HG03442 (cell line): ENCODE measurements at regions not wholly inside any gene's neighbourhood (a gene's known extent, or its start where the extent isn't known, plus 50 kb on each side); places are given as distances from the start of the nearest gene placed in this dataset.

Source experiments
- ATAC-seq: cut with Tn5 transposase; IDR thresholded peaks from one replicate; pipeline ENCODE4 v1.9.1; 2021; ENCODE audit warnings: mild to moderate bottlenecking, moderate library complexity; ENCODE audit not compliant: unreplicated experiment

DNA sequence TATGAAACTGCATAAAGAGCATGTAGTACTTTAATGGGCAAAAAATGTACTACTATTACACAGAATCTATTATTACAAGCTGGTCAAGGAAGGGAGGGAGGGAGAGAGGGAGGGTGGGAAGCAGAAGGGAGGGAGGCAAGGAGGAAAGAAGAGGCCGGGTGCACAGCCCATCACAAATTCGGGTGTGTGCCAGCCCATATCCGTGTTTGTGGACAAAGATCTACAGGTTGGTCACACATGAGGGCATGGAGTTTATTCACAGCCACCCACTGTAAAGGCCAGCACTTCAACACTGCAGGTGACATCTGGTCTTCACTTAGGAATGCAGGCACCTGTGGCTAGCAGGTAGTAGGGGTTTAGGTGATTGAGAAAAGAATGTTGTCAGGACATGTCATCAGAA is 352.5 kb upstream of the NBEA start:
- ATAC-seq = no peak

DNA sequence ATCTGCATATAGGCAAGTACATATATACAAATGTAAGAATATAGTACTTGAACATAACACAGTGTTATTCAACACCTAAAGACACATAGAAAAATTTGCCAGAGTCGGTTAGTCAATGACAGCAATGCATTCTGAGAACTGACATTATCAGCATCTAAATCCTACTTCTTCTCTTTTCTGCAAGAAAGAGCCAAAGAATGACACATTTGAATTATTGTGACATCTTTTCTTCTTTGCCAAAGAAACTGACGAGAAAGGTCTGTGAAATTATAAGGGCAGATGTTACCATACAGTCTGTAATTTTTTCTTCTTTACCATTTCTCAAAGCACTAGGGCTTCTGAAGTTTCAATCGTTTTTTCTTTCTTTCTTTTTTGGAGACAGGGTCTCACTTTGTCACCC is 350.9 kb upstream of the NBEA start:
- no peak for ATAC-seq

DNA sequence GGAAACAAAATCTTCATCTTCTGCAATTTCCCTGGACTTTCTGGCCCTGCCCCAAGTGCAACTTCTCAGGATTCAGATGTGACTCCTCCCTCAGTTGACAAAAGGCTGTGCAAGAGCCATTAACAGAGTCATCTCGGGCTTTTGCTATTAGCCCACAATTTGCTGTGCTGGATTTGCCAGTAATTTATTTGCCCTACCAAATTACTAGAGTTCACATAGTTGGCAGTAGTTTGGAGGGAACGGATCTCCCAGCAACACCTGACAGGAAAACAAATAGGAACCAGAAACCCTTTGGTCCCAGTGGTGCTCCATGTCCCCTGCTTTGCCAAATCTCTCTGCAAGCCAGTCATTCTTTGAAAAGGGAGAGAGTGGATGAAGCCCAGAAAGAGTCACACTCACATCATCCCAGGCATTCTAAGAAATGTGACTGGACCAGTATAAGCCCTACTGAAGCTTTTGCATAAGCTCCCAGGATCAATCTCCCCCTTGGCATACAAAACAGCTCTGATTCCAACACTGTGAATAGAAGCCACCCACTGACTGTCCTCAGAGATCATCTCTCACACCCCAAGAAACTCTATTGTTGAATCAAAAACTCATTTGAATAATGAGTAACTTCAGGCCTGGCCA is 350.1 kb upstream of the NBEA start:
- ATAC-seq = no peak

DNA sequence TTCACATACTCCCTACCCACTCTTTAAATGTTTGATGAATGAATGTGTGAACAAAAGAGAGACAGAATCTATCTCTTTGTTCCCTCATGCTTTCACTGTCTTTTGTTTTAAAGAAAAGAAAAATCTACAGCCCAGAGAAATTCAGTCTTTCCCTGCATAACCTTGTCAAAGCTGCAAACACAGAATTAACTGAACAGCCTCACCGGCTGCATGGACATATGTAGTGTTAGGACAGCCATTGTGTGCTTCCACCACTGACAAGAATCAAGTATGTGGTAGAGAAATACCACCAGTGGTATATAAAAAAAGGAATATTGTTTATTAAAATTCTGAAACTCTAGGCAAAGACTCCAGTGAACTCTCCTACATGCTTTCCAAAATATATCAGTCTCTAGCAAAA is 348.4 kb upstream of the NBEA start:
- no peak for ATAC-seq

DNA sequence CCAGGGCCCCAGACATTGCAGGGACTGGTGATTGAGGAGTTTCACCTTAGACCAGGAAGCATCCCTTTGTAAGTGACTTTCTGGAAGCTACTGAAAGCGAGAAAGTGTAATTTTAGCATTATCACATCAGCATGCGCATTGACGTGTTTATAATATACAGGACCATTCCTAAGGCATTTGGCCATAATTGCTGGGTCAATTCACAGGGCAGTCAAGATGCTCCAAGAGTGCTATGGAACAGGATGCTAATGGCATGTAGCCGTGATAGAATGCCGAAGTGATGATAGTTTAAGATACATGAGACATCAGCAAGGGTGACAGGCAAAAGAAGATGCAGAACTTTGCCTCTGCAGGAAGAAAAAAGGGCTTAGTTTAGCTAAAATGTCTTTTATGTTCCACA is 347.6 kb upstream of the NBEA start:
- no peak for ATAC-seq

DNA sequence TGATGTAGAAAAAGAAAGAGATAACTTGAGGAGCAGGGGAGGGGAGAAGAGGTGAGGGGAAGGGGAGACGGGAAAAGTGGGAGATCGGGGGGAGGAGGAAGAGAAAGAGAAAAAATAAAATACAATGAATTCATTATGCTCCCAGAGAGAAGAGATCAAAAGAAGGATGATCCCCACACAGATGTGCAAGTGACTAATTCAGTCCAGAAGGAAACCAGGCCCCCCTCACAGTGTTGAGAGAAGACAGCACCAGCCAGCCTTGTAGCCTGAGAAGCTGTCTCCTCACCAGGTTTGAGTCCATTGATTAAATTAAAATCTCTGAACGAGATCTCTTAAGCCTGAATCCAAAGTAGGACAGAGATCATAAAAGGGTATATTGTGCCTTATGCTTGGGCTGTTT is 333.7 kb upstream of the NBEA start:
- no peak for ATAC-seq

DNA sequence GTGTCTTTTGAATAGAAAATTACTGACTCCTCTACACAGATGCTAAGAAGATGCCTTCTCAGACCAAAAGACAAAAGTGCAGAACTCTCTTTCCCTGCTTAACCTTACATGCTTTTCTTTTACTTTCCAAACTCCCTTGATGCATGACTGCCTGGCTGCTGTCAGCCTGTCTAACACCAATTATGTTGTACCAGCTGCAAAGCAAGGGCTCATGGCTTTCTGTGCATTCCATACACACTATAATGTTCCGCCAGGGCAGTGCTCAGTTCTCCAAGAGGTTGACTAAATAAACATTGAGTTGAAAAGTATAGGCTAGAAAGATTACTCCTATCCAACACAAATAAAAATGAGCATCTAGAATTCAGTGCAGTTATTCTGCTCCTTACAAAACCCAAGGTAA is 330.4 kb upstream of the NBEA start:
- no peak for ATAC-seq

DNA sequence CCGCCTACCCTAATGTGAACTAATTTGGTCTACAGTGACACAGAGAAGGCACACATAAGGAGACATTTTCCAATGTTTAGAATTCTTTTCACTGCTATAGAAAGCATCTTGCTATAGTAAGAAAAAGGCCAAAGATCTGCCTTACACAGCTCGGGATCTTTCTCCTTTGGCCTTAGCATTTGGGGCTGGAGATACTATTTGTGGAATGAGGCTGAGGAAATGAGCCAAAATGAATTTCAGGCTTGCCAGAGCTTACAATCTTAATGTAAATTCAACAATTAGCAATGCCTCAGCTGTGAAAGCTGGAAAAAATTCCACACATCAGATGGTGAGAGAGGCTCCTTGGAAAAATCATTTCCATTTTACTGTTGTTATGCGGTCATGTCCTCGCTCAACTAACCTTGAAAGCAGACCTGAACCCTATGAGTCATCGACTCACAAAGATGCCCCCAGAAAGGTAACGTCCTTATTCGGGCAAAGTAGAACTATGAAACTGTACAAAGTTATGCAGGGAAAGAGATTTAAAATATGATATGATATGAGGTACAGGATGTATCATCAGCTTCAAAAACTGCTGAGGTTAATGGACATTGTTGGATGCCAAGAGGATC is 324.5 kb upstream of the NBEA start:
- no peak for ATAC-seq

DNA sequence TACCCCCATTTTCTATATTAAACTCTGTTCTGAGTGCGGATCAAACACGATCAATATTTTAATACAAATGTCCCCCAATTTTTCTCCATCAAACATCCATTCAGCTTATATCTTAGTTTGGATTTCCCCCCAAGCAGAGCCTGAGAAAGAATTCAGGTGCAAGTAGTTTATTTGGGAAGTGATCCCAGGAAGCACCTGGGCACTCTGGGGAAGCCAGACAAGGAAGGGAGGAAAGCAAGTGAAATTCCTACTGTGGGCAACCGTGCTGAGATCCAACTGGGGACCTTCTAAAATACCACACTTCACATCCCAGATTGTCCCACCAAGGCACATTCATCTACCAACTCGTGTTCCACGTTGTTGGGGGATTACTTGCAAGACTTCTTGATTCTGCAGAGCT is 323.4 kb upstream of the NBEA start:
- ATAC-seq = no peak

DNA sequence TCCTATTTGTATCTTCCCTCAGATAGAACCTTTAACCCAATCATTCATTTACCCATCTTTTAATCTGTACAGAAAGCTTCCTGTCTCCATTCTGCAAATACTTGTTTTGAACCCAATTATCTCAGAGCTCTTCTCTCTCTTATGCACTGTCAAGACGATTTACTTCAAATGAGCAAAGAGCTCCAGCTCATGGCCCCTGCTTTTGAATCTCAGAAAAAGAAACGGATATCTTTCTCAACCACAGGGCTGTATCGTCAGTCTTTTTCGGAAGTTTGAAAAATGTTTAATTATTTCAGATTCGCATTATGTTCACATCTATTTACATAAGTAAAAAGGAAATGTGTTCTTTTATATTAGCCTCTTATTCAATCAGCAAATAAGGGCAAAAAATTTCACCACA is 322.7 kb upstream of the NBEA start:
- ATAC-seq = no peak

DNA sequence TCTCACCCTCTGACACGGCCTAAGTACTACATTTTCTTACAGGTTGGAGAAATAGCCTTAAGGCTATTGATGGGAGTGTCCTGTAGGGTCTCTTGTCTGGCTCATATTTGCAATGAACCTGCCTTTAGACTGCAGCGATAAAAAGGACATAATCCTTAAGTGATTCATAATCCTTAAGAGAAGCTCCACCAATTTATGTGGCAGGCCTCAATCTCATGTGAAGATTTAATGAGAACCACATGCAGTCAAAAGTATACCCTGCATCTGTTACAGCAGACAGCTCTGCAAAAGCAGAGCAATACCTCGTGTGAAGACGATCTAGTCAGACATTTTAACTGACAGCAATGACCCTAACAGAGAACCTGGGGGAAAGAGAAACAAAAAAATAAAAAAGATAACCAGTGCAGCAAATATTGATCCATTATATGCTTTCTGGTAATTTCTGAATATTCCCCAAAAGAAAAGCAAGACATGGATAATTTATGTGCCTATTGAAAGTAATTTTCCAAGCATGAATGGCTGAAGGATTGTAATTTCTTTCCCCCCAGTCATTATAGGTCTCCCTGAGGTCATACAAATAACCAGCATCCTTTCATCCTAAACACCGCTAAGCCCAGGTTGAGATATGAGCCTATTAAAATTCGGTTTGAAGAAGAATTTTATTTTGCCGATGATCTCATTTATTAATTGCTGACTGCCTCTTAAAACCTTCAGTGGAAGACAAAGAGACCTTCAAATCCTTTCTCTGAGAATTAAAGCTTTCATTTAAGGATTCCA is 321.8 kb upstream of the NBEA start:
- no peak for ATAC-seq

DNA sequence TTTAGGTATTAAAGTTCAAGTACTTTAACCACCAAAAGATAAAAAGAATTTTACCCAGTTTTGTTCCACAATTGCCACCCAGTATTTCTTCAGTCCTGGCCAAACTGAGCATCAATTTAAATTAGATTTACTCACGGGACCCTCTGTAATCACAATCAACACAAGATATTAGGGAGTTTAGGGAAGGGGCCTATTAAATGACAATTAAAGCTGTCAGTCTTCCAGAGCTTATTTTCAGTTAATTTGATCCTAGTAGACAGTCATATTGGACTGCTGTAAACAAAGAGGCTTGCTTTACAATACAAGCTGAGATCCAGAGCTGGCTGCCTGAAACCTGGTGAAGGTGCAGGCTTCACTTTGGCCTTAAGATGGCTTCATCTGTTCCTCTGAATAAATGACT is 321.2 kb upstream of the NBEA start:
- ATAC-seq = no peak

DNA sequence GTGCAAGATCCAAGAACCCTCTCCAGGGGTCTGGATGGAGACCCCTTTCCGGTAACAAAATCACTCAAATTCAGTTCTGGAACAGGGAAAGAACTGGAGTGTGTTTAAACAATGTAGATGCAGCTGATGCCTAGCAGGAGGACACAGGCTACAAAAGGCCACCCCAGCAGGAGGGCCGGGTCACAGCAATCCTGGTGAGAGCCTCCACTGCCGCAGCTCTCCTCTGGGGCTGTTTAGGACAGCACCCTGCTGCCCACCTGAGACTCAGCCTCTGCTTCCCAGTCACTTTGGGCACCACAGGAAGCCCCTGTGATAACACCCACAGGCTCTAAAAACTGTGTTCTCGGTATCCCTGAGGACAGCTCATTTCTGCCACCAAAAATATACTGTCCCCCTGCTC is 318.7 kb upstream of the NBEA start:
- no peak for ATAC-seq

DNA sequence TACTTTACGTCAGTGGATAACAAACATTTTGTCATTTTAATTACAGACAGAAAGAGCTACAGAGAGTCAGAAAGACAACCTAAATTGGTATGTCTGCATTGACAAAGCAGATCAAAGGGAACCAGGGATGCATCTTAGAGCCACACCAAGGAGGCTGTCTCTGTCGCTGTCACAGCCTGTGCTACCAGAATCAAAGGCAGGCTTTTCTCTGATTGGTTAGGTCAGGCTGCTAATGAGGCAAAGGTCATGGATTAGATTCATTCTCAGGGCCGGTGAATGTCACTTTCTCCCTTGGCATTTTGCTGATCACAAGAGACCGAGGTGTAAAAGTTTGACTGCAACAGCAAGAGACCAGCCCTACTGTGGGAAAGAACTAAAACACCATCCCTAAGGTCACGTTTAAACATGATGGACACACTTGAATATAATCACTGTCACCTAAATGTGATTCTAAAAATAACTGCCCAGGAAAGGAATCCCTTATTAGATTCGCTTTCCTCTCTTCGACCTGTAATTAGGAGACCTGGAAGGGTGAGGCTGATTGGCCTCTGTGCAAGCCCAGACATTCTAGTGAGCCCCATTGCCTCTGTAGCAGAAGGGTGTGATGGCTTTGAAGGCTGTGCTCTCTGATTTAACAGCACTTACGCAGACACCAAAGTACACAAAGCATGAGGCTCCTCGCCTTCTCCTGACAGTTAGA is 314.4 kb upstream of the NBEA start:
- ATAC-seq = no peak

DNA sequence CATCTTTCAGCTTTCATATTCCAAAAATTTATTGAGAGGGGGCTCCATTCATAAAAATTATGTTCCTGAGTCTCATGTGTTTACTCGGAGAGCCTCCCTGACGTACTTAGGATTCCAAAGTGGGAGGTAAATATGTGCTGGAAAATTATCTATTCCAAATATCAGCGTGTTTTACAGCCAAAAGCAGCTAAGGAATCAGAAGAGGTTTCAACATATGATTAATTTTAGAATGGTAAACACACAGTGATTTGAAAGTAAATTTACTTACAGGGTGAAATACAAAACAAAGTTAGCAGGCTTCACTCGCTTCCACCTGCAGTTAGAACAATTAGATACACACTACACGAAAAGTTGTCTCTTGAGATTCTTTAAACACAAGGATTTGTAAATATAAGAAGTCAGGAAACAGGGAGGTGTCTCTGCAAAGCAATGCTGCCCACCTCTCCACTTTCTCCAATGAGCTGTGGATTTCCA is 313.8 kb upstream of the NBEA start:
- ATAC-seq = no peak

DNA sequence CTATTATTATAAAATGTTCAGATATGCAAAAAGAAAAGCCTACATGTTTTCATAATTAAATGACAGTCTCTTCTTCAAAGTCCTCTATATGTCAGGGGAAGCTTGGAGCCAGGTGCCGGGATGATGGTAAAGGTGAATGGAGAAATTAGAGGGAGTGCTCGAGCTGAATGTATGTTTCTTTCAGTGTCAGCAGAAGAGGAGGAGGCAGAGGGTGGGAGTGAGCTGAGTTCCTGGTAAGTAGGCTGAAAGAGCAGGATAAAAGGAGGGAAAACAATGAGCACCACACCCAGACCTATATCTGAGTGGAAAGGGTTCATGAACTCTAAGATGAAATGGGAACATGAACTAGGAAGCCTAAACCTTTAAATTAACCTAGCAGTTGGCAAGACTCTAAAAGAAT is 307.6 kb upstream of the NBEA start:
- ATAC-seq = no peak

DNA sequence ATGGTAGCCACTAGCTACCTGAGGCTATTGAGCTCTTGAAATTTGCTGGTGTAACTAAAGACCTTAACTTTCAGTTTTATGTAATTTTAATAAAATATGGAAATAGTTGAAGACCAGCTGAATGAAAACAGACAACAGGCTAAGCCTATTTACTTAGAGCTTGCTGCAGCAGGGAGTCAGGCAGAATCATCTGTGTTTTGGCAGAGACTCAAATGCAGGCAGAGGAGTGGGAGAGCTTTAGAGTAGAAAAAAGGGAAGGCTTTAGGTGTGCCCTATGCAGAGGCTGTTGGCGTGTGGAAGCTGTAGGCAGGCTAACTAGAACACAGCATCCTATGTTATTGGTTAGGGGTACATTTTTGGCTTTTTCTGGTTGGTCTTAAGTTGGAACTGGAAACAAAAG is 304.9 kb upstream of the NBEA start:
- no peak for ATAC-seq

DNA sequence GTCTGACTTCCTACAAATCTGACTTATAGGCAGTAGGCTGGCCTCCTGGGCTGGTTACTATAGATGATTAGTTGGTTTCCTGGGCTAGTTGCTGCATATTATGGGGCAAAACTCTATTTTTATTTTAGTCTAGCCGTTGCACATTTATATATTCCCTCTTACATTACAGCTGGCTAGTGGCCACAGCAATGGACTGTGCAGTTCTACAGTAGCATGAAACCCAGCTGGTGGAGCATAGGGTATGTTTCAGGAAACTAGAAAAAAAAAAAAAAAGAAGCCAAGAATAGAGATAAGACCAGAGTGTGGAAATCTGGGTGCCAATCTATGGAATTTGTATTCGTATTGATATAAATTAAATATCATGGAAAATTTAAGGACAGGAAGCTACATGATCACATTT is 304.4 kb upstream of the NBEA start:
- no peak for ATAC-seq

DNA sequence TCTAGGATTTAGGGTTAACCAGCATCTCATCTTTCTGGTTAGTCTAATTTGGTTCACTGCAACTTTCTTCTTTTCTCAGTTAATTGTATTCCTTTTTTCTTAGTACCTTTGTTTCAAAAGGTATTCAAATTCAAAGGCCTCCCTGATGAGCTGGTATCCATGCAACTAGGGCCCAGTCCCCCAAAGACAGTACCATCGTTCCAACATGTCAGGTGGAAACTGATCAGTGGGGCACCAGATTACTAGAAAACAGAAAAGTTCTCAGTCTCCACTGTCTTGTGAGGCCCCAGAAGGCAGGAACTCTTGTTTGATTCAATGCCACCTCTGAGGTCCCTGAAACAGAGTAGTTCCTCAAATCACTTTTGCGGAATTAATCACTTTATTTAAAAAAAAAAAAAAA is 303.2 kb upstream of the NBEA start:
- no peak for ATAC-seq

DNA sequence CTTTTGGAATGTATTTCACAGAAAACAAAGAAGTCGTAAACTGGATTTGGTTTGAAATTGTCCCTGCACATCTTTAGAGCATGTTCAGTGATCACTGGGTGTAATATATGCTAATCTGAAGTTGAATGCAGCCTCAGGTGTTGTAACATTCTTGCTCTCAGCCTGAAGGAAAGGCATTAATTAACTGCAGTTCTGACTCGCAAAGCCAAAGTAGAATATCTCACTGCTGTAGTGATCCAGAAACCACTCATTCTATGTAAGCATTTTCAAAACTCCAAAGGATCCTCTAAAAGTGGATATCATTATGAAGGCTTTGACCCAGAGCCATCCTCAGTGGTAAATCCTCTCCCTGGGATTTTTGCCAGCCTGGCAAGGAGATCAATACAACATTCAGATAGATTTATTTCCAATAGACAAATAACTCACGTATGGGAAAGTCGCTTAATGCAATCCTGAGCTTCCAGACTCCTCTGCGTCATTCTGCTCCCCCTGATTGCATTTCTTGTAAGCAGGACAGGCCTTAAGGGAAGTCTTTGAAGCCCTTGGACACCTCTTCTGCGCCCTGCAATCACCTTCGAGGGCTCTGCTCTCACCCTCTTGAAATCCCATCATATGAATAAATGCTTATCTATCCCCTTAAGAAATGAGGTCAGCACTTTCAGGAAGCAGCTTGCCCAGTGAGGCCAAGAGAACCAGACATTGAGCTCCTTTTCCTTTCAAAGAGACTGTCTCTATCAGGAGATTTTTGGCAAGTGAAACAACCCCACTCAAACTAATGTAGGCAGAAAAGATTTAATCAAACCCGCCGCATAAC is 301.7 kb upstream of the NBEA start:
- no peak for ATAC-seq

DNA sequence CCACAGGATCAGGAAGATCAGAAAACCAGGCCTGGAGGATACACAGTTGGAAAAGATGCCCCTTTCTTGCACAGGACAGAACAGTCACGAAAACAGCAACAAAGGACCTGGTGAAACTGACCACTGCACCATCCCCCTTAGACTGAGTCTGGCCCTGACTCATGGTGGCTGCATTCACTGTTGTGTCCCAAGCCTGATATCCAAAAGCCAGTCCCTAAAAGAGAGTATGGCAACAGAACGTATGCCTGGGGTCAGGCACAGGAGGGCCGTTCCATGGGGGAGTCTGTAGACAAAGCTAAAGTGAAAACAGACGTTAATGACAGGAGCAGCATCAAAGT is 301.1 kb upstream of the NBEA start:
- ATAC-seq = no peak
